Mesothelial cell of epicardium (in vitro differentiated cells): ENCODE measurements at regions not wholly inside any gene's neighbourhood (a gene's known extent, or its start where the extent isn't known, plus 50 kb on each side); places are given as distances from the start of the nearest gene placed in this dataset.

Experiments
- DNase-seq, 2 experiments: peaks; one replicate each; pipeline ENCODE4 v3.0.0; 2021; ENCODE audit warnings: low spot score in 2 of 2; ENCODE audit not compliant: unreplicated experiment in 2 of 2
- H3K27ac Mint-ChIP-seq: 2 replicates; pipeline ENCODE4 v1.8.0; 2021; ENCODE audit warnings: mixed read lengths
- H3K27me3 Mint-ChIP-seq: 2 replicates; pipeline ENCODE4 v1.8.0; 2021; ENCODE audit warnings: low read depth, mixed read lengths
- H3K36me3 Mint-ChIP-seq: 2 replicates; pipeline ENCODE4 v1.8.0; 2021; ENCODE audit warnings: mixed read lengths
- H3K4me1 Mint-ChIP-seq: 2 replicates; pipeline ENCODE4 v1.8.0; 2021; ENCODE audit warnings: mixed read lengths
- H3K4me3 Mint-ChIP-seq: 2 replicates; pipeline ENCODE4 v1.8.0; 2021; ENCODE audit warnings: mild to moderate bottlenecking, moderate library complexity, mixed read lengths
- H3K9me3 Mint-ChIP-seq: 2 replicates; pipeline ENCODE4 v1.8.0; 2021; ENCODE audit warnings: mixed read lengths
- TF ChIP-seq, protein P1 (sequence below): fragments of 200-600 bp; sonication (generic); IDR thresholded peaks from one replicate; pipeline ENCODE4 v1.5.0; 2021; ENCODE audit warnings: antibody characterized with exemption; ENCODE audit not compliant: unreplicated experiment

DNA sequence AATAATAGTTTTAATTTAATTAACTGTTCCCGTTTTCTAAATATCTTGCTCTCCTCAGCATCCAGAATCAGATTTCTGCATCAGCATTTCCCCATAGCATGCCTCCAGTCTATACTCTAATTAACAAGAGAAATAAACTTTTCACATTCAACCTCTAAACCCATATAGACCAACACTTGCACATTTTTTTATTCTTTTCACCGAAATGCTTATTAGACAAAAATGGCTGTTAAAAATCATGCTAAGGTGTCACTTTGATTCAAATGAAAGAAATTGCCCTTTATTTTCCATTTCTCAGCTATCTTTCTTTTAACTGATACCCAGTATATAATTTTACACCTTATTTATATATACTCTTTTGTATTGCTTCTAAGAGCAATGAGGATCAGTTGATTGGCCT lies 1107.1 kb upstream of the EPHA6 start:
- TF ChIP-seq, protein P1, sequence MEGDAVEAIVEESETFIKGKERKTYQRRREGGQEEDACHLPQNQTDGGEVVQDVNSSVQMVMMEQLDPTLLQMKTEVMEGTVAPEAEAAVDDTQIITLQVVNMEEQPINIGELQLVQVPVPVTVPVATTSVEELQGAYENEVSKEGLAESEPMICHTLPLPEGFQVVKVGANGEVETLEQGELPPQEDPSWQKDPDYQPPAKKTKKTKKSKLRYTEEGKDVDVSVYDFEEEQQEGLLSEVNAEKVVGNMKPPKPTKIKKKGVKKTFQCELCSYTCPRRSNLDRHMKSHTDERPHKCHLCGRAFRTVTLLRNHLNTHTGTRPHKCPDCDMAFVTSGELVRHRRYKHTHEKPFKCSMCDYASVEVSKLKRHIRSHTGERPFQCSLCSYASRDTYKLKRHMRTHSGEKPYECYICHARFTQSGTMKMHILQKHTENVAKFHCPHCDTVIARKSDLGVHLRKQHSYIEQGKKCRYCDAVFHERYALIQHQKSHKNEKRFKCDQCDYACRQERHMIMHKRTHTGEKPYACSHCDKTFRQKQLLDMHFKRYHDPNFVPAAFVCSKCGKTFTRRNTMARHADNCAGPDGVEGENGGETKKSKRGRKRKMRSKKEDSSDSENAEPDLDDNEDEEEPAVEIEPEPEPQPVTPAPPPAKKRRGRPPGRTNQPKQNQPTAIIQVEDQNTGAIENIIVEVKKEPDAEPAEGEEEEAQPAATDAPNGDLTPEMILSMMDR: no peak
- Mint-ChIP-seq H3K27me3 (no peaks in the 10 kb centered on the region), H3K4me1 (no peaks in the 10 kb centered on the region), H3K4me3 (no peak overlapping the region), H3K9me3 (peaks cover 35% of the 10 kb centered on the region), H3K27ac (no peak overlapping the region), H3K36me3 (no peaks in the 10 kb centered on the region)
- no peak for DNase-seq

DNA sequence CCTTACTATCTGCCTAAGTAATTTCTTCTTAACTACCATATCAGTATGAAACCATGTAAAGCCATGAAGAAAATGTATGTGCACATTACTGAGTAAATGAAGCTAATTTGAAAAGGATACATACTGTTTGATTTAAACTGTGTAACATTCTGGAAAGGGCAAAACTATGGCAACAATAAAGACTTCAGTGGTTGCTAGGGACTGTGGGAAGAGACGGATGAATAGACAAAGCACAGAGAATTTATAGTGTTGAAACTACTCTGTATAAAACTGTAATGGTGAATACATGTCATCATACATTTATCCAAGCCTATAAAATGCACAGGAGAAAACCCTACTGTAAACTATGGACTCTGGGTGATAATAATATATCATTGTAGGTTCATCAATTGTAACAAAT lies 1103.7 kb upstream of the EPHA6 start:
- Mint-ChIP-seq H3K27me3 (no peaks in the 10 kb centered on the region), H3K27ac (no peak overlapping the region), H3K4me1 (peaks cover 8% of the 10 kb centered on the region), H3K9me3 (peaks cover 14% of the 10 kb centered on the region), H3K4me3 (no peak overlapping the region), H3K36me3 (no peaks in the 10 kb centered on the region)
- DNase-seq: no peak
- TF ChIP-seq, protein P1: no peak

- TF ChIP-seq, protein P1: no peak
These were observed 1102.6 kb upstream of the EPHA6 start for GRCh38 chr3:95711789-95712188.

GRCh38 chr3:95715128-95715527 lies 1099.3 kb upstream of the EPHA6 start:
- H3K27ac Mint-ChIP-seq: no peak overlapping the region
- DNase-seq: no peak
- TF ChIP-seq, protein P1: no peak
- peaks cover 43% of the 10 kb centered on the region for H3K4me1 Mint-ChIP-seq
- H3K4me3 Mint-ChIP-seq: no peak overlapping the region
- H3K9me3 Mint-ChIP-seq: peaks cover under 1% of the 10 kb centered on the region
- H3K36me3 Mint-ChIP-seq: no peaks in the 10 kb centered on the region
- H3K27me3 Mint-ChIP-seq: no peaks in the 10 kb centered on the region

More at GRCh38 chr3:95711789-95712188, 1102.6 kb upstream of the EPHA6 start:
- H3K9me3 Mint-ChIP-seq: peaks cover 14% of the 10 kb centered on the region
- DNase-seq: no peak
- no peak overlapping the region for H3K27ac Mint-ChIP-seq
- no peaks in the 10 kb centered on the region for H3K27me3 Mint-ChIP-seq
- no peak overlapping the region for H3K4me3 Mint-ChIP-seq
- H3K4me1 Mint-ChIP-seq: peaks cover 18% of the 10 kb centered on the region
- H3K36me3 Mint-ChIP-seq: no peaks in the 10 kb centered on the region

GRCh38 chr3:95717048-95717447 lies 1097.3 kb upstream of the EPHA6 start:
- Mint-ChIP-seq H3K4me1 (peaks cover 49% of the 10 kb centered on the region), H3K9me3 (no peaks in the 10 kb centered on the region), H3K27ac (no peak overlapping the region), H3K27me3 (no peaks in the 10 kb centered on the region), H3K4me3 (no peak overlapping the region), H3K36me3 (no peaks in the 10 kb centered on the region)
- no peak for DNase-seq
- TF ChIP-seq, protein P1: no peak

GRCh38 chr3:95718168-95718567 lies 1096.2 kb upstream of the EPHA6 start:
- H3K27ac Mint-ChIP-seq: no peak overlapping the region
- TF ChIP-seq, protein P1: no peak
- no peaks in the 10 kb centered on the region for H3K36me3 Mint-ChIP-seq
- no peak overlapping the region for H3K4me3 Mint-ChIP-seq
- no peaks in the 10 kb centered on the region for H3K27me3 Mint-ChIP-seq
- no peaks in the 10 kb centered on the region for H3K9me3 Mint-ChIP-seq
- no peak for DNase-seq
- peaks cover 50% of the 10 kb centered on the region for H3K4me1 Mint-ChIP-seq
